ENCODE measurements at regions not wholly inside any gene's neighbourhood (a gene's known extent, or its start where the extent isn't known, plus 50 kb on each side); places are given as distances from the start of the nearest gene placed in this dataset.

DNA sequence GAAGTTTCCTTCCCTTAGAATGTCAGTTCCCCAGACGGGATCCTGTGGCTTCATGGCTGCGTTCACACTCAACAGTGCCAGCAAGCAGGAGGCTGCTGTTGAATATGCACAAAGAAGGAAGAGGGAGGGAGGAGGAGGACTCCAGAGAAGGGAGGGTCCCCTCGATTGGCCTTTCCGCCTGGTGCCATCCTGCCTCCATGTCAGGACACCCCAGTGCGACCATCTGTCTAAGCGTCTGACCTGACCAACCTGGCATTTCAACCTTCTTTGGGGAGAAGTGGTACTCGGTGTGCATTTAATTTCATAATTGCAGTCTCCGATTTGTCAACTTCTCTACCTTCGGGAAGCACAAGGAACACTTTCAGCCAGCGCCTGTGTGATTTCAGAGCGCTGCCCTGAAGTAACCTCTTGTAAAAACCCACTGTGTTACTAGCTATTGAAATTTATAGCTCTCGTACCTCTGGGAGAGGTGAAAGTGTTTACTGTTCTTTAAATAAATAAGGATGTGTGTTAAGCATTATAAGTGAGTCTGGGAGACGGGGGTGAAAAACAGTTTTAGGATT lies 1491.9 kb downstream of the TBC1D22A start:
- no peak for TF ChIP-seq CTCF (IDR thresholded peaks at IDR 0.05)
- no peak for TF ChIP-seq EZH2 (IDR thresholded peaks at IDR 0.05; ENCODE audit: borderline replicate concordance, insufficient read depth, low read depth, low read length, poor library complexity, severe bottlenecking)
